ENCODE measurements at regions not wholly inside any gene's neighbourhood (a gene's known extent, or its start where the extent isn't known, plus 50 kb on each side); places are given as distances from the start of the nearest gene placed in this dataset.

GRCh38 chr6:87873556-87873955 is 171.5 kb upstream of the AKIRIN2 start:
- no peak overlapping the region for H3K4me3 ChIP-seq
- no peak for ATAC-seq
- no peak for TF ChIP-seq CTCF (IDR thresholded peaks at IDR 0.05)
- H3K27ac ChIP-seq: no peak overlapping the region
- DNase-seq: no peak
- intact Hi-C loops (cut with DNase I): no loop called here
- H3K36me3 ChIP-seq: no peaks in the 10 kb centered on the region
- peaks cover 0 to 5% of the 10 kb centered on the region in 2 donors for H3K27me3 ChIP-seq
- no peaks in the 10 kb centered on the region for H3K4me1 ChIP-seq
- no peaks in the 10 kb centered on the region for H3K9me3 ChIP-seq

GRCh38 chr6:87870556-87870955 is 168.5 kb upstream of the AKIRIN2 start:
- ATAC-seq (no peak), DNase-seq (no peak)
- Histone ChIP-seq H3K4me1 (no peaks in the 10 kb centered on the region), H3K36me3 (no peaks in the 10 kb centered on the region), H3K9me3 (no peaks in the 10 kb centered on the region), H3K27ac (no peak overlapping the region), H3K27me3 (no peaks in the 10 kb centered on the region), H3K4me3 (no peak overlapping the region)
- TF ChIP-seq CTCF (IDR thresholded peaks at IDR 0.05): no peak
- intact Hi-C loops (cut with DNase I): no loop called here

GRCh38 chr6:87869064-87869905 is 167.3 kb upstream of the AKIRIN2 start:
- no peaks in the 10 kb centered on the region for H3K9me3 ChIP-seq
- no peak overlapping the region for H3K27ac ChIP-seq
- intact Hi-C loops (cut with DNase I): no loop called here
- no peaks in the 10 kb centered on the region for H3K4me1 ChIP-seq
- TF ChIP-seq CTCF (IDR thresholded peaks at IDR 0.05): no peak
- H3K4me3 ChIP-seq: no peak overlapping the region
- ATAC-seq (no peak), DNase-seq (no peak)
- no peaks in the 10 kb centered on the region for H3K27me3 ChIP-seq
- H3K36me3 ChIP-seq: no peaks in the 10 kb centered on the region

GRCh38 chr6:87860902-87861301 is 158.9 kb upstream of the AKIRIN2 start:
- Histone ChIP-seq H3K27ac (no peak overlapping the region), H3K36me3 (no peaks in the 10 kb centered on the region), H3K4me3 (no peak overlapping the region), H3K4me1 (no peaks in the 10 kb centered on the region), H3K9me3 (peaks cover 0 to 10% of the 10 kb centered on the region in 2 donors), H3K27me3 (no peaks in the 10 kb centered on the region)
- no peak for TF ChIP-seq CTCF (IDR thresholded peaks at IDR 0.05)
- DNase-seq (no peak), ATAC-seq (no peak)
- intact Hi-C loops (cut with DNase I): no loop called here

GRCh38 chr6:87858440-87858839 is 156.4 kb upstream of the AKIRIN2 start:
- Histone ChIP-seq H3K36me3 (no peaks in the 10 kb centered on the region), H3K4me3 (no peak overlapping the region), H3K4me1 (no peaks in the 10 kb centered on the region), H3K27ac (no peak overlapping the region), H3K9me3 (peaks cover 0 to 10% of the 10 kb centered on the region in 2 donors), H3K27me3 (no peaks in the 10 kb centered on the region)
- intact Hi-C loops (cut with DNase I): no loop called here
- no peak for TF ChIP-seq CTCF (IDR thresholded peaks at IDR 0.05)
- DNase-seq (no peak), ATAC-seq (no peak)

Data from left lung (tissue), 4 donors.